HEK293T (cell line): ENCODE measurements at regions not wholly inside any gene's neighbourhood (a gene's known extent, or its start where the extent isn't known, plus 50 kb on each side); places are given as distances from the start of the nearest gene placed in this dataset.

ENCODE experiments used
- BHLHE40 ChIP-seq: fragments of 450-650 bp; IDR thresholded peaks from 2 replicates; pipeline ENCODE4 v1.6.1; 2016; ENCODE audit warnings: mild to moderate bottlenecking, moderate library complexity, borderline replicate concordance
- FOXA1 ChIP-seq: fragments of 450-650 bp; IDR thresholded peaks from 2 replicates; pipeline ENCODE4 v1.6.1; 2016; ENCODE audit warnings: mild to moderate bottlenecking
- FOXM1 ChIP-seq: fragments of 450-650 bp; IDR thresholded peaks from 2 replicates; pipeline ENCODE4 v1.6.1; 2017; ENCODE audit warnings: mild to moderate bottlenecking, borderline replicate concordance
- L3MBTL2 ChIP-seq: fragments of 450-650 bp; conservative IDR thresholded peaks from 2 replicates; pipeline ENCODE4 v1.6.1; 2016; ENCODE audit warnings: mild to moderate bottlenecking
- SP1 ChIP-seq: fragments of 450-650 bp; IDR thresholded peaks from 2 replicates; pipeline ENCODE4 v1.6.1; 2017
- SUZ12 ChIP-seq: fragments of 450-650 bp; IDR thresholded peaks from 2 replicates; pipeline ENCODE4 v1.6.1; 2016; ENCODE audit warnings: mild to moderate bottlenecking
- TARDBP ChIP-seq: fragments of 450-650 bp; IDR thresholded peaks from 2 replicates; pipeline ENCODE4 v1.6.1; 2016
- ZNF384 ChIP-seq: fragments of 450-650 bp; IDR thresholded peaks from 2 replicates; pipeline ENCODE4 v1.6.1; 2016

GRCh38 chr3:84573962-84574361 lies 384.8 kb upstream of the CADM2 start:
- no peak for TF ChIP-seq BHLHE40
- TF ChIP-seq SP1 = no peak
- no peak for TF ChIP-seq ZNF384
- TF ChIP-seq TARDBP = no peak
- TF ChIP-seq SUZ12 = no peak
- no peak for TF ChIP-seq FOXM1
- TF ChIP-seq FOXA1 = no peak
- no peak for TF ChIP-seq L3MBTL2
